ENCODE measurements at regions not wholly inside any gene's neighbourhood (a gene's known extent, or its start where the extent isn't known, plus 50 kb on each side); places are given as distances from the start of the nearest gene placed in this dataset.

DNA sequence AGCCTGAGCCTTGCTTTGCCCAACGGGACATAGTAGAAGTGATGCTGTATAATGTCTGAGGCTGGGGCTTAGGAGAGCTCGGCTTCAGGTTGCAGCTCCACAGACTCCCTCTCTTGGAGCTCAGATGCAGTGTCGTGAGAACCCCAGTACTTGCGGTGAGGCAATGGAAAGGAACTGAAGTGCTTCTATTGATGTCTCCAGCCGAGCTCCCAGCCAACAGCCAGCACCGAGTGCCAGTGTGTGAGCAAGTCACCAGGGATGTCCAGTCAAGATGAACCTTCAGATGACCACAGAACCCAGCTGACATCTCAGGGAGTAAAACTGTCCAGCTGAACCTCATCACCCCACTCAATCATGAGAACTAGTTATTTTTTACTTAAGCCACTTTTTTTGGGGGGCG is 268.1 kb downstream of the IRF8 start:
- TF ChIP-seq CTCF (IDR thresholded peaks at IDR 0.05; ENCODE audit: low read depth, low read length) (no peak), POLR2A (IDR thresholded peaks at IDR 0.05; ENCODE audit: extremely low read depth, insufficient read length) (no peak), MYC (IDR thresholded peaks at IDR 0.05; ENCODE audit: low read depth, low read length) (no peak)
- TF ChIP-seq, protein P1, sequence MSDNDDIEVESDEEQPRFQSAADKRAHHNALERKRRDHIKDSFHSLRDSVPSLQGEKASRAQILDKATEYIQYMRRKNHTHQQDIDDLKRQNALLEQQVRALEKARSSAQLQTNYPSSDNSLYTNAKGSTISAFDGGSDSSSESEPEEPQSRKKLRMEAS (IDR thresholded peaks at IDR 0.05; ENCODE audit: low read depth, low read length), result no peak
